GM12878 (cell line): ENCODE measurements at regions not wholly inside any gene's neighbourhood (a gene's known extent, or its start where the extent isn't known, plus 50 kb on each side); places are given as distances from the start of the nearest gene placed in this dataset.

Experiments used
- ATAC-seq: fragments of 200-7000 bp; cut with Tn5 transposase; 3 replicates; pipeline ENCODE4 v1.9.1; 2020; ENCODE audit warnings: mild to moderate bottlenecking, moderate library complexity
- BruUV-seq: library from RNA; stranded (reverse); fragments of 400-500 nt; replicated peaks from 2 replicates; lab custom pipeline; 2021; lab: Mats Ljungman, UMichigan
- CTCF ChIA-PET: fragments of 300-600 bp; sonication (Branson Sonifier 250); formaldehyde crosslinking; extraction: SDS; loops from one replicate; lab custom pipeline; 2021; ENCODE audit warnings: inconsistent platforms; lab: Yijun Ruan, JAX
- POLR2A ChIA-PET: fragments of 350-600 bp; formaldehyde crosslinking; extraction: SDS; loops from one replicate; lab custom pipeline; 2021; ENCODE audit warnings: inconsistent platforms; lab: Charles Lee
- RAD21 ChIA-PET: fragments of 300-600 bp; sonication (Branson Sonifier 250); formaldehyde crosslinking; loops from one replicate; lab custom pipeline; 2023; ENCODE audit warnings: antibody characterized with exemption; ENCODE audit not compliant: unreplicated experiment; lab: Charles Lee
- SMC1A ChIA-PET: fragments of 300-600 bp; sonication (Branson Sonifier 250); formaldehyde crosslinking; loops from one replicate; lab custom pipeline; 2023; ENCODE audit not compliant: unreplicated experiment, uncharacterized antibody; lab: Charles Lee
- DNase-seq: peaks from one replicate; pipeline ENCODE4 v3.0.0-alpha.2; 2011; ENCODE audit warnings: low read depth, low spot score
- FAIRE-seq: peaks from 3 replicates; lab custom pipeline; 2011; peaks lifted over from hg19 to GRCh38; lab: Jason Lieb, UNC
- H2AFZ ChIP-seq: 2 replicates; pipeline ENCODE4 v1.6.0; 2011; ENCODE audit warnings: low read depth, low read length, control low read depth; ENCODE audit not compliant: control insufficient read depth
- H3K27ac ChIP-seq: 2 replicates; pipeline ENCODE4 v1.5.1; 2011; ENCODE audit warnings: control low read depth; ENCODE audit not compliant: control insufficient read depth, insufficient read depth
- H3K27me3 ChIP-seq, 2 experiments: replicated peaks in 1 of 2; 2 replicates each; pipeline versions ENCODE4 v1.6.0 to v1.6.1; 2011; ENCODE audit warnings: low read length in 1 of 2; ENCODE audit not compliant: control insufficient read depth in 2 of 2, insufficient read depth in 2 of 2
- H3K36me3 ChIP-seq, 2 experiments: 2 replicates each; pipeline ENCODE4 v1.5.1; 2011; ENCODE audit warnings: low read length in 1 of 2; ENCODE audit not compliant: control insufficient read depth in 2 of 2, insufficient read depth in 2 of 2
- H3K4me1 ChIP-seq: 2 replicates; pipeline ENCODE4 v1.6.1; 2011; ENCODE audit warnings: mild to moderate bottlenecking, low read length, moderate library complexity, mixed read lengths; ENCODE audit not compliant: control insufficient read depth, insufficient read depth
- H3K4me2 ChIP-seq: 2 replicates; pipeline ENCODE4 v1.6.0; 2011; ENCODE audit warnings: control low read depth; ENCODE audit not compliant: control insufficient read depth, insufficient read depth
- H3K4me3 ChIP-seq: fragments of 200-600 bp; sonication (generic); 2 replicates; pipeline ENCODE4 v1.5.1; 2016
- H3K79me2 ChIP-seq: 2 replicates; pipeline ENCODE4 v1.6.0; 2011; ENCODE audit warnings: low read length; ENCODE audit not compliant: control insufficient read depth, insufficient read depth
- H3K9ac ChIP-seq: 2 replicates; pipeline ENCODE4 v1.8.0; 2011; ENCODE audit warnings: low read length, control low read depth, mixed read lengths; ENCODE audit not compliant: control insufficient read depth, insufficient read depth
- H3K9me3 ChIP-seq: replicated peaks from 3 replicates; pipeline ENCODE4 v1.5.1; 2011; ENCODE audit warnings: mild to moderate bottlenecking, low read length; ENCODE audit not compliant: control insufficient read depth, insufficient read depth
- H4K20me1 ChIP-seq: 2 replicates; pipeline ENCODE4 v1.6.0; 2011; ENCODE audit not compliant: control insufficient read depth, insufficient read depth
- CBX3 ChIP-seq: fragments of 200-600 bp; sonication (generic); IDR thresholded peaks from 2 replicates; pipeline ENCODE4 v1.6.1; 2016; ENCODE audit warnings: low read depth, borderline replicate concordance
- KDM1A ChIP-seq: fragments of 200-600 bp; sonication (generic); IDR thresholded peaks from 2 replicates; pipeline ENCODE4 v1.6.1; 2016; ENCODE audit warnings: borderline replicate concordance
- NRF1 ChIP-seq: conservative IDR thresholded peaks from 2 replicates; pipeline ENCODE4 v1.6.1; 2011; ENCODE audit warnings: mild to moderate bottlenecking, low read depth, low read length, improper control_type of control experiment
- RAD21 ChIP-seq: IDR thresholded peaks from 2 replicates; pipeline ENCODE4 v1.6.1; 2011; ENCODE audit warnings: mild to moderate bottlenecking, low read depth, low read length, moderate library complexity; ENCODE audit not compliant: insufficient read depth
- SMAD5 ChIP-seq: IDR thresholded peaks from 2 replicates; pipeline ENCODE4 v1.6.1; 2016; ENCODE audit warnings: antibody characterized with exemption, low read depth
- SMC3 ChIP-seq: IDR thresholded peaks from 2 replicates; pipeline ENCODE4 v1.6.1; 2011; ENCODE audit warnings: low read length, improper control_type of control experiment, borderline replicate concordance
- SREBF1 ChIP-seq: IDR thresholded peaks from 2 replicates; pipeline ENCODE4 v1.6.1; 2012; ENCODE audit warnings: mild to moderate bottlenecking, low read length
- ZBED1 ChIP-seq: IDR thresholded peaks from 2 replicates; pipeline ENCODE4 v1.6.1; 2016; ENCODE audit warnings: borderline replicate concordance
- ZNF384 ChIP-seq: IDR thresholded peaks from 2 replicates; pipeline ENCODE4 v1.6.1; 2012; ENCODE audit warnings: low read depth, mild to moderate bottlenecking, low read length, improper control_type of control experiment, borderline replicate concordance
- whole genome bisulfite sequencing: methylation state at CpG from one replicate; pipeline ENCODE4 v1.1.6; 2016; ENCODE audit warnings: low lambda C conversion rate; ENCODE audit not compliant: insufficient replicate concordance, insufficient coverage; ENCODE audit errors: missing lambda C conversion rate; 5-methylcytosine and 5-hydroxymethylcytosine counted together
- in situ Hi-C: fragments of 300-500 bp; cut with MboI; formaldehyde crosslinking; loops from 9 replicates; pipeline ENCODE4 v1.14.3; 2018; ENCODE audit warnings: mixed read lengths
- intact Hi-C: fragments of 100-400 bp; cut with micrococcal nuclease; formaldehyde crosslinking; loops from one replicate; pipeline ENCODE4 v1.14.2; 2022; ENCODE audit not compliant: unreplicated experiment
- TF ChIP-seq, protein P1 (sequence below): IDR thresholded peaks from 2 replicates; pipeline ENCODE4 v1.6.1; 2012; ENCODE audit warnings: improper control_type of control experiment, low read depth, low read length; ENCODE audit not compliant: insufficient replicate concordance
- TF ChIP-seq, protein P2 (sequence below), 3 experiments: IDR thresholded peaks in 2 of 3; conservative IDR thresholded peaks in 1 of 3; 2 replicates each; pipeline ENCODE4 v1.5.1; 2011; ENCODE audit warnings: low read depth in 3 of 3, low read length in 3 of 3, mild to moderate bottlenecking in 3 of 3, control low read depth in 2 of 3, moderate library complexity in 2 of 3, inconsistent platforms in 1 of 3, mixed read lengths in 1 of 3; ENCODE audit not compliant: control insufficient read depth in 2 of 3, insufficient read depth in 1 of 3; ENCODE audit errors: extremely low read depth in 1 of 3
- TF ChIP-seq, protein P3 (sequence below): IDR thresholded peaks from 2 replicates; pipeline ENCODE4 v1.6.1; 2011; ENCODE audit warnings: borderline replicate concordance, low read depth, mild to moderate bottlenecking, moderate library complexity, mixed read lengths, low read length; ENCODE audit not compliant: insufficient read depth; ENCODE audit errors: extremely low read length

DNA sequence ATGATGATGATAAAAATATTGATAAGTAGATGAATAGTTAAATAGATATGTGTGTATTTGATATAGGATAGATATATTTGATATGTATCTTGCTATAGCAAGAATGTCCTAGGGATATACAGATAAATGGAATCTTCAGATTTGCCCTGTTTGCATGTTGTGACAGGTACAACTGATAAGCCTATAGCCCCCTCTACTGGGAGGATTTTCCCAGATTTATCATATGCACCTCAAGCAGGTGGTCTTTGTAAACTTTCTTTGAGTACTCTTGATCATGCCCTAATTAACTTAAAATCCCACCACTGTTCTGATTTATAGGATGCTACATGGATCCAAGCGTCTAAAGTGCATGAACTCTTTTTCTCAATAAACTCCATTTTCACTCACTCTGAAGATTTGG, 1050.7 kb downstream of the SORCS3 start:
- no peak overlapping the region for H3K4me2 ChIP-seq
- no peak overlapping the region for H3K27ac ChIP-seq
- ChIA-PET CTCF (interaction anchor here (1.2 to 1.8 kb wide), 4 partner anchors 8 to 1386 kb away, joined by 3 to 6 read pairs (median 3); no protein-coding TSS in a partner anchor), POLR2A (no interaction called here), SMC1A (interaction anchor here (0.9 kb wide), 2 partner anchors 12 to 14 kb away, joined by 3 to 4 read pairs; no protein-coding TSS in a partner anchor), RAD21 (interaction anchor here (0.7 to 2.3 kb wide), 3 partner anchors 628 to 1285 kb away, joined by 3 to 6 read pairs (median 3); no protein-coding TSS in a partner anchor)
- FAIRE-seq (no peak), DNase-seq (no peak), ATAC-seq (peak; percentile 52; the same call in 1 of the 3 replicates)
- TF ChIP-seq, protein P1, sequence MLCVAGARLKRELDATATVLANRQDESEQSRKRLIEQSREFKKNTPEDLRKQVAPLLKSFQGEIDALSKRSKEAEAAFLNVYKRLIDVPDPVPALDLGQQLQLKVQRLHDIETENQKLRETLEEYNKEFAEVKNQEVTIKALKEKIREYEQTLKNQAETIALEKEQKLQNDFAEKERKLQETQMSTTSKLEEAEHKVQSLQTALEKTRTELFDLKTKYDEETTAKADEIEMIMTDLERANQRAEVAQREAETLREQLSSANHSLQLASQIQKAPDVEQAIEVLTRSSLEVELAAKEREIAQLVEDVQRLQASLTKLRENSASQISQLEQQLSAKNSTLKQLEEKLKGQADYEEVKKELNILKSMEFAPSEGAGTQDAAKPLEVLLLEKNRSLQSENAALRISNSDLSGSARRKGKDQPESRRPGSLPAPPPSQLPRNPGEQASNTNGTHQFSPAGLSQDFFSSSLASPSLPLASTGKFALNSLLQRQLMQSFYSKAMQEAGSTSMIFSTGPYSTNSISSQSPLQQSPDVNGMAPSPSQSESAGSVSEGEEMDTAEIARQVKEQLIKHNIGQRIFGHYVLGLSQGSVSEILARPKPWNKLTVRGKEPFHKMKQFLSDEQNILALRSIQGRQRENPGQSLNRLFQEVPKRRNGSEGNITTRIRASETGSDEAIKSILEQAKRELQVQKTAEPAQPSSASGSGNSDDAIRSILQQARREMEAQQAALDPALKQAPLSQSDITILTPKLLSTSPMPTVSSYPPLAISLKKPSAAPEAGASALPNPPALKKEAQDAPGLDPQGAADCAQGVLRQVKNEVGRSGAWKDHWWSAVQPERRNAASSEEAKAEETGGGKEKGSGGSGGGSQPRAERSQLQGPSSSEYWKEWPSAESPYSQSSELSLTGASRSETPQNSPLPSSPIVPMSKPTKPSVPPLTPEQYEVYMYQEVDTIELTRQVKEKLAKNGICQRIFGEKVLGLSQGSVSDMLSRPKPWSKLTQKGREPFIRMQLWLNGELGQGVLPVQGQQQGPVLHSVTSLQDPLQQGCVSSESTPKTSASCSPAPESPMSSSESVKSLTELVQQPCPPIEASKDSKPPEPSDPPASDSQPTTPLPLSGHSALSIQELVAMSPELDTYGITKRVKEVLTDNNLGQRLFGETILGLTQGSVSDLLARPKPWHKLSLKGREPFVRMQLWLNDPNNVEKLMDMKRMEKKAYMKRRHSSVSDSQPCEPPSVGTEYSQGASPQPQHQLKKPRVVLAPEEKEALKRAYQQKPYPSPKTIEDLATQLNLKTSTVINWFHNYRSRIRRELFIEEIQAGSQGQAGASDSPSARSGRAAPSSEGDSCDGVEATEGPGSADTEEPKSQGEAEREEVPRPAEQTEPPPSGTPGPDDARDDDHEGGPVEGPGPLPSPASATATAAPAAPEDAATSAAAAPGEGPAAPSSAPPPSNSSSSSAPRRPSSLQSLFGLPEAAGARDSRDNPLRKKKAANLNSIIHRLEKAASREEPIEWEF = no peak
- no peak for TF ChIP-seq NRF1
- no peak for TF ChIP-seq KDM1A
- TF ChIP-seq SREBF1 = no peak
- TF ChIP-seq, protein P2, sequence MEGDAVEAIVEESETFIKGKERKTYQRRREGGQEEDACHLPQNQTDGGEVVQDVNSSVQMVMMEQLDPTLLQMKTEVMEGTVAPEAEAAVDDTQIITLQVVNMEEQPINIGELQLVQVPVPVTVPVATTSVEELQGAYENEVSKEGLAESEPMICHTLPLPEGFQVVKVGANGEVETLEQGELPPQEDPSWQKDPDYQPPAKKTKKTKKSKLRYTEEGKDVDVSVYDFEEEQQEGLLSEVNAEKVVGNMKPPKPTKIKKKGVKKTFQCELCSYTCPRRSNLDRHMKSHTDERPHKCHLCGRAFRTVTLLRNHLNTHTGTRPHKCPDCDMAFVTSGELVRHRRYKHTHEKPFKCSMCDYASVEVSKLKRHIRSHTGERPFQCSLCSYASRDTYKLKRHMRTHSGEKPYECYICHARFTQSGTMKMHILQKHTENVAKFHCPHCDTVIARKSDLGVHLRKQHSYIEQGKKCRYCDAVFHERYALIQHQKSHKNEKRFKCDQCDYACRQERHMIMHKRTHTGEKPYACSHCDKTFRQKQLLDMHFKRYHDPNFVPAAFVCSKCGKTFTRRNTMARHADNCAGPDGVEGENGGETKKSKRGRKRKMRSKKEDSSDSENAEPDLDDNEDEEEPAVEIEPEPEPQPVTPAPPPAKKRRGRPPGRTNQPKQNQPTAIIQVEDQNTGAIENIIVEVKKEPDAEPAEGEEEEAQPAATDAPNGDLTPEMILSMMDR (IDR thresholded peaks at IDR 0.05 in 2 of 3, conservative IDR thresholded peaks at IDR 0.05 in 1 of 3; ENCODE audit: control insufficient read depth in 2 of 3, extremely low read depth in 1 of 3, insufficient read depth in 1 of 3, low read depth in 3 of 3, low read length in 3 of 3) = peak; percentile 10 to 45 (median 16); a peak in 4 of 6 replicates
- TF ChIP-seq ZBED1 = no peak
- TF ChIP-seq ZNF384 = no peak
- TF ChIP-seq RAD21 = peak; percentile 56
- no peak for TF ChIP-seq SMAD5
- no peak for TF ChIP-seq CBX3
- TF ChIP-seq, protein P3, sequence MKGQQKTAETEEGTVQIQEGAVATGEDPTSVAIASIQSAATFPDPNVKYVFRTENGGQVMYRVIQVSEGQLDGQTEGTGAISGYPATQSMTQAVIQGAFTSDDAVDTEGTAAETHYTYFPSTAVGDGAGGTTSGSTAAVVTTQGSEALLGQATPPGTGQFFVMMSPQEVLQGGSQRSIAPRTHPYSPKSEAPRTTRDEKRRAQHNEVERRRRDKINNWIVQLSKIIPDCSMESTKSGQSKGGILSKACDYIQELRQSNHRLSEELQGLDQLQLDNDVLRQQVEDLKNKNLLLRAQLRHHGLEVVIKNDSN = no peak
- peak; percentile 23; the same call in 1 of the 2 replicates for TF ChIP-seq SMC3
- no peak overlapping the region for H2AFZ ChIP-seq
- no peaks in the 10 kb centered on the region for H3K27me3 ChIP-seq
- no peaks in the 10 kb centered on the region for H3K4me1 ChIP-seq
- no peaks in the 10 kb centered on the region for H3K79me2 ChIP-seq
- H3K9ac ChIP-seq = no peak overlapping the region
- in situ Hi-C loops (no loop called here), intact Hi-C loops (loop anchor here (5.0 kb wide), 2 partner anchors 630 to 1110 kb away; no protein-coding TSS in a partner anchor)
- no peak overlapping the region for H3K4me3 ChIP-seq
- 9% methylated on average over 1 of the region's 1 CpG for WGBS
- no peaks in the 10 kb centered on the region for H3K9me3 ChIP-seq
- BruUV-seq = no TSS peak
- no peaks in the 10 kb centered on the region for H3K36me3 ChIP-seq
- H4K20me1 ChIP-seq = no peaks in the 10 kb centered on the region
